PC-3 (cell line): ENCODE measurements at regions not wholly inside any gene's neighbourhood (a gene's known extent, or its start where the extent isn't known, plus 50 kb on each side); places are given as distances from the start of the nearest gene placed in this dataset.

Source experiments
- CTCF ChIP-seq: fragments of 300-600 bp; sonication (generic); conservative IDR thresholded peaks from 2 replicates; pipeline ENCODE4 v1.5.1; 2017; ENCODE audit warnings: antibody characterized with exemption, low read depth, mild to moderate bottlenecking, low read length
- EZH2phosphoT487 ChIP-seq: fragments of 300-600 bp; sonication (generic); IDR thresholded peaks from 2 replicates; pipeline ENCODE4 v1.6.1; 2018; ENCODE audit warnings: mild to moderate bottlenecking, antibody characterized with exemption, low read length, borderline replicate concordance

GRCh38 chr11:109981031-109981636 is 112.1 kb upstream of the ZC3H12C start:
- TF ChIP-seq EZH2phosphoT487 (no peak), CTCF (no peak)
